GM12892 (cell line): ENCODE measurements at regions not wholly inside any gene's neighbourhood (a gene's known extent, or its start where the extent isn't known, plus 50 kb on each side); places are given as distances from the start of the nearest gene placed in this dataset.

ENCODE experiments used
- POLR2A ChIP-seq: IDR thresholded peaks from 2 replicates; pipeline ENCODE4 v1.6.1; 2011; ENCODE audit warnings: low read depth, low read length, control low read depth
- POLR2AphosphoS5 ChIP-seq: IDR thresholded peaks from 2 replicates; pipeline ENCODE4 v1.6.1; 2011; ENCODE audit warnings: low read depth, low read length, control low read depth
- TAF1 ChIP-seq: IDR thresholded peaks from 2 replicates; pipeline ENCODE4 v1.6.1; 2011; ENCODE audit warnings: low read depth, mild to moderate bottlenecking, control low read depth, low read length, borderline replicate concordance

GRCh38 chrX:5726224-5726623, 502.4 kb downstream of the NLGN4X start:
- TF ChIP-seq POLR2A: no peak
- TF ChIP-seq POLR2AphosphoS5: no peak
- TF ChIP-seq TAF1: no peak
